GM21447 (cell line): ENCODE measurements at regions not wholly inside any gene's neighbourhood (a gene's known extent, or its start where the extent isn't known, plus 50 kb on each side); places are given as distances from the start of the nearest gene placed in this dataset.
"Not testable (repeated sequence)": the region's sequence is repeated elsewhere in the genome, so short reads cannot be mapped to it uniquely, and the experiment has no call there.

Experiments used
- ATAC-seq: cut with Tn5 transposase; IDR thresholded peaks from one replicate; pipeline ENCODE4 v1.9.1; 2021; ENCODE audit not compliant: unreplicated experiment

GRCh38 chr5:6112538-6112937 is 265.8 kb downstream of the MED10 start:
- no peak for ATAC-seq

DNA sequence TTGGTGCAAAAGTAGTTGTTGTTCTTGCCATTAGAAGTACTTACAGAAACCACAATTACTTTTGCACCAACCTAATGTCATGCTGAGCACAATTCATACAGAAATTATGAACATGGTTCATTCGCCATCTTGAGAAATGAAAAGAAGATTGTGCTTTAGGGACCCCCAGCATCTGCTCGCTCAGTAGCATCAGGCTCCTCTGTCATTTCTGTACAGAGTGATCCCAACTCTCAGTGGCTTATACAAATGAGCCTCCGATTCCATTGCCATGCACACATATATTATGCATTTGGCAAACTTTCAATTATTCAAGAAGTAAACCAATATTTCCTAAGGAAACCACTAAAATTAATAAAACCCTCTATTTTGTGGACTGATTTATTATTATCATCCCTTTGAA is 266.2 kb downstream of the MED10 start:
- no peak for ATAC-seq

DNA sequence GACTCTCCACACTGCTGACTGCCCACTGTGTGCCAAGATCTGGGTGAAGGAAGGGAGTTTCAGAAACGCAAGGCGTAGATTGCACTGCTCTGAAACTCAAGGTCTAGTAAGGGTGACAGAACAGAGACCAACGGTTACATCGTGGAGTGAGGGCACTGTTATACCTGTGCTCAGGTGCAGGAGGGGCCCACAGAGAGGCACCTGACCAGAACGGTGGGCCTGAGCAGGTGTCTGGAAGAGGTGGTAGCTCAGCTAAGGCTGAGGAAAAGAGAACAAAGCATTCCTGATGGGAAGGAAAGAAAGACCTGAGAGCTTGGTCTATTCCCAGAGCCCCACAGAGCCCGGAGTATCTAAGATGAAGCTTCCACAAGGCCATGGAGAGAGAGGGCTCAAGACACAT is 267.2 kb downstream of the MED10 start:
- ATAC-seq, result no peak

DNA sequence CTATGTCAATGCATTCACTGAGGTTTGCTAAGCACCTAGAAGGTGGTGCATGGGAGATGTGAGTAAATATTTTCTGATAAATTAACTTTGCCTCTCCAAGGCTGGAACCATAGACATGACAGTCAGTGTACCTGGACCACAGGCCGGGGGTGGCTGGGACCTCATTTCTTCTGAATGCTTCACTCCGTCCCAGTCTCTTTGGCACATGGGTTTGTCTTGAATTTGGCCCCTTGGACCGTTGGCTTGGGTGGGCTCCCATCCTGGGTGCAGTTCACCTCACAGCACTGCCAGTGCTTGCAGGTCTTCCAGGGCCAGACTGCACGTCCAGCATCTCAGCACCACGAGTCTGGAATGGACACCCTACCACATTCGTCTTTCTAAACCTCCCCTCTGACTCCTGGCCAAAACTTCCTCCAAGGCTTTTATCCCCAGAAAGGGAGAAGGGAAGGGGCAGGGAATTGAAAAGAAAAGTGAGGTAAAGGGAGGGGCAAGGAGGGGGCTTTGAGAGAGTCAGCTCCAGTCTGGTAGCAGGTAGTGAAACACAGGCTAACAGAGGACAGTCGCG is 267.8 kb downstream of the MED10 start:
- ATAC-seq, result no peak

DNA sequence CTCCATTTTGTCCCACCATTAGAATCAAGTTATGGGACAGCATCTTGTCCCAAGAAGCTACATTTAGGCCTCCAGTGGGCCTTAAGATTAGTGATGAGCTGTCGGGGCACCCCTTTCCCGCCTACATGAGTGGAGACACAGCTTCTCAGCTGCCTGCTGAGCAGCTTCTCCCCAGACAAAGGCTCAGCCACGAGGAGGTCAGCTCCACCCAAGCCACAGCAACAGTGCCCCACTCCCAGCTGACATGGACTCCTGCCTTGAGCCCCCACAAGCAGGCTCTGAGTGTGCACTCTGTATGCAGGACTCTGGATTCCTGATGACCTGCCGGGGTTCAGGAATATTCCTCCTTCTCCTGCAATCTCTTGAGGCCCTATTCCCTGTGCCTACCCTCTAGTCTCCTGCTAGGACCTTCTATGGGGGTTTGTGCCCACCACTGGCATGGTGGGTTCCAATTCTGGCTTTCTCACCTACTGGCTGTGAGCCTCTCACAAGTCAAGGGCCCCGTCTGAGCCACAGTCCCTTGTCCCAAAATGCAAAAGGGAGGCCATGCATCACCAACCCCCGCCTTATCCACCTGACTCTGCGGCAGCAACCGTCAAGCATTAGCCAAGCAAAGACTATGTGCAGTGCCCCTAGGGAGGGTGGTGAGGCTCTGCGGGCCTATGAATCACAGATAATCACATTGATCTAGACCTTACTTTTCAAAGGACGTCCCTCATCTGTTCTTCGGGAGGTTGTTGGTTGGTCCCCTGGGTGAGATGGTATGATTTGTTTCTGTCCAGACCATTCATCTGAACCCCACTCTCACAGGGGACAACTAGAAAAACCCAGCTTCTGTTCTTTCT is 269.1 kb downstream of the MED10 start:
- ATAC-seq, result no peak

DNA sequence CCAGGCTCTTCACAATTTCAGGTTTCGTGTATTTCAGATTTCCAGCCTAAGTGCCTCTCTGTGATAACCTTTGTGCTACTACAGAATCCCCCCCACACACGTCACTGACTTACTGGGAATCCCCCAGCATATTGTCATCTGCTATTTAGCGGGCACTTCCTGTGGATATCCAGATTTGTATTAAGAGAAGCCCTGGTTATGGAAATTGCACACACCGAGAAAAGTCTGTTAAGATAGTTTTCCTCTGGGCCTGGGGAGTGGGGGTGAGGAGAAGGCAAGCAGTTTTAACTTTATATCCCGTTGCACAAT is 269.9 kb downstream of the MED10 start:
- no peak for ATAC-seq

- no peak for ATAC-seq
Measured at GRCh38 chr5:6107675-6108539, 270.4 kb downstream of the MED10 start.

DNA sequence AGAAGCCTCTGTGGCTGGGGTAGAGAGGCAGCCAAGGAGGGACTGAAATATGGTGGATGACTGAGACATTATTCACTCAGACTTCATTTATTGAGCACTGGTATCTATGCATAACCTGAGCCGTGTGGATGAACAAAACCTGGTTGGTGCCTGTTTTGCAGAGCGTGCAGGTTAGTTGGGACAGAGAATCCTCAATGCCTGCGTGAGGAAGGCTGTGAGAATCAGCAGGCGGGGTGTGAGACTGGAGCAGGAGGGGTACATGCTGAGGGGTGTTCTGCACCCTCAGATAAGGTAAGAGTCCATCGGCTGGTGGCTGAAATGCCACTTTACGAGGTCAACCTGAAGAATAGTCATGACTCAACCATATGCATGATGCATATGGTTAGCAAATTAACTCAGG is 271.6 kb downstream of the MED10 start:
- ATAC-seq, result no peak

DNA sequence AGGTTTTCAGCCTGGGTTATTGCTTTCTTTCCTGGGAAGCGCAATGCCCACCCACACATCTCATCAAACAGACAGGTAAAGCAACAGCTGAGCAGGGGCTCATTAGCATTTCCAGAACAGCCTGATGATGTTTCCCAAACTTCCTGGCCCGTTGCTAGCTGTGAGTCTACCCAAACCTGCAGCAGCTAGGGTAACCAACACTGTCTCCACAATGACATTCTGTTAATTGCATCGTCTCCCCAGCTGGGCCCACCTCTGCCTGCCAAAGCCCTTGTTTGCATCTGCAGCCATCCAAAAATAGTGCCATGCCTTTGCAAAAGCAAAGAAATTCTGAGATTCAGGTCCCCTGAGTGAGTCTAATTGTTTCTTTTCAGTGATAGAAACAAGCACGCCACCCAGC is 273.0 kb downstream of the MED10 start:
- ATAC-seq, result no peak

- ATAC-seq, result no peak
Measured at GRCh38 chr5:6096101-6096500, 282.2 kb downstream of the MED10 start.

DNA sequence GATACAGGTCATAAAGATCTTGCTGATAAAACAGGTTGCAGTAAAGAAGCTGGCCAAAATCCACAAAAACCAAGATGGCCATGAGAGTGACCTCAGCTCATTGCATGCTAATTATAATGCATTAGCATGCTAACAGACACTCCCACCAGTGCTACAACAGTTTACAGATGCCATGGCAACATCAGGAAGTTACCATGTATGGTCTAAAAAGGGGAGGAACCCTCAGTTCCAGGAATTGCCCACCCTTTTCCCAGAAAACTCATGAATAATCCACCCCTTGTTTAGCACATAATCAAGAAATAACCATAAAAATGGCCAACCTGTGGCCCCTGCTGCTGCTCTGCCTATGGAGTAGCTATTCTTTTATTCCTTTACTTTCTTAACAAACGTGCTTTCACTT is 284.2 kb downstream of the MED10 start:
- ATAC-seq, result not testable (repeated sequence)

GRCh38 chr5:6090838-6091237 is 287.5 kb downstream of the MED10 start:
- ATAC-seq, result no peak

DNA sequence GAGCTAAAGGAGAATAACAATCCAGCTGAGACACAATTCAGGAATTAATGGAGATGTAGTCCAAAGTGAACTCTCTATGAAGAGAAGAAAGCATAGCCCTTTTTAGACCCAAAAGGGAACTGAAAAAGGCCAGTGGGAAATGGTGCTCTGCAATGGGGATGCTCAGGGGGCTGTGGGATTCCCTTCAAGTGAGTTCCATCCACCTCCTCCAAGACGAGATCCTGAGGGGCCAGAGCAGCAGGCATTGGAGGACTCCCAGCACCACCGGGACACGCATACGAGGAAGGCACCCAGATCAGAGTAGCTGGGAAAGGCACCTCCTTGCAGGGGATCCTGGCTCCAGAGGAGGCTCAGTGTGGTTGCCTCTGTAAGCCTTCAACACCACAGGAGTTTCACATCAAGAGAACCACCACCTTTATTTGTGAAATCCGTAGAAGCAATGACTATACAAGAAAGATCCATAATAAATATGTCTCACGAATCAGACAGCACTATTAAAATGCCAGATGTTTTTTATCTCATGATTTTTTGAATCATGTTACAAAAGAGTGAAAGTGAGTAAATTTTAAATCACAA is 288.2 kb downstream of the MED10 start:
- ATAC-seq, result no peak

- no peak for ATAC-seq
Measured at GRCh38 chr5:6088706-6089105, 289.6 kb downstream of the MED10 start.

GRCh38 chr5:6087576-6087975 is 290.8 kb downstream of the MED10 start:
- ATAC-seq, result no peak

GRCh38 chr5:6086871-6087270 is 291.5 kb downstream of the MED10 start:
- ATAC-seq, result no peak

DNA sequence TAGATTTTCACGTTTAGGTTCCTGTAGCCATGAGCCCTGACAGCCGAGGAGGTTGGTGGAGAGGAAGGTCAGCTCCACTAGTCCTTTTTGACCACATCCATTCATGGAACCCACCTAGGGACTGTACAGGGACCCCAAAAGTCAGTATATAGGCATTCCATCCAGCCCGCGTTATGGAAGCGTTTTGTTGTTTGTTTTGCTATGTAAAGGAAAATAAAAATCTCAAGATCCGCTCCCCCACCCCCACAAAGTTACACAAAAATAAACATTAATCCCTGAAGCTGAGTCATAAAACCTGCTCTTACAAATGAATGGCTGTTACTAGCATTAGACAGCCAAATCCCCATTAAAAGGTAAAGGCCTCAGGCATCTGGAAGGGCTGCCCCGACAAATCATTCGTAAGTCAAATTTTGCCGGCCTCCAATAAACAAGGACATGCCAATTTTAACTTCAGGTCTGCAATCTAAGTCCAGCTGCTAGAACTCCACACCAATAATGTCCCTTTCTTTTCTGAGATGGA is 292.9 kb downstream of the MED10 start:
- no peak for ATAC-seq

GRCh38 chr5:6084836-6085235 is 293.5 kb downstream of the MED10 start:
- no peak for ATAC-seq

DNA sequence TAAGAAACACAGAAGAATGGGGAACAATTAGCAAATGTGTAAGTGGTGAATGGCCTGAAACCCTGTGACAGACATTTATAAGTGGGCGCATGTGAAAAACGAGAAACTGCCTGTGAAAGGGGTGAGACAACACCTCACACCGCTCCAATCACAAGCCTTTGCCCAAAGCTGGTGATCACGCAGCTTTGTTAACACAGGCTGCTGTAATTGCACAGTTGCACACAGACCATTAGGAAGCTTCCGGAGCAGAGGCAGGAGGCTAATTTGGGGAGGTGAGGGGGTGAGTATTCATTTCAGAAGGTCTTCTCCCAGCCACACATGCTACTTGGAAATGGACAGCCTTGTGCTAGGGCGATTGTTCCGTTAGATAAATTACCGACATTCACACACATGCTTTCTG is 294.0 kb downstream of the MED10 start:
- ATAC-seq, result no peak

DNA sequence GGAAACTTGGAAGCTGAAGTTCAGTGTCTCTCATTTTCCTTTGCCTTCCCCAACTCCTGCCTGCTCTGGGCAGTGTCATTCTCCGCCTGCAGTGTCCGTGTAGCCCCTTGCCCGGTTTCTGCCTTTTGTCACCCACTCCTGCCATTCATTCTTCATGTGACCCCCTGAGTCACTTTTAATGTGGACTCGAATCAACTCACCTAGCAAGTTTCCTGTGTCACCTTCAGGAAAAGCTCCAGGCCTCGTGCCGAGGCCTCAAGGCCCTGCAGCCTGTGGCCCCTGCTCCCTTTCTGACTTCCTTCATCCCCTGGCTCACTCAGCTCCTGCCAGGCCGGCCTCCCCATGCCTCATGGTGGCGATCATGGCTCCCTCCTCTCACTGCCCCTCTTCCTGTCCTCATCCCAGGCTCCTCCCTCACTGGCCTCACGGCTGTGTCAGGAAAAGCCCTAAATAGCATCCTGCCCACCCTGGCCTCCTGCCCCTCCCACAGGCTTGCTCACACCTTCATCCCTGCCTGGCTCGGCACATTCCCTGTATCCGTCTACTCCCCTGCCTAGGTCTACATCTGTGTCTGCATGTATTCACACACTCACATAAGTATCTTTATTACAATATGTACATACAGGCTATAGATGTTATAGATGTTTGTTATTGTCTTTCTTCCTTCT is 294.9 kb downstream of the MED10 start:
- ATAC-seq, result no peak

GRCh38 chr5:6082685-6083084 is 295.7 kb downstream of the MED10 start:
- ATAC-seq, result no peak
